Neural cell (in vitro differentiated cells): ENCODE measurements at regions not wholly inside any gene's neighbourhood (a gene's known extent, or its start where the extent isn't known, plus 50 kb on each side); places are given as distances from the start of the nearest gene placed in this dataset.

ENCODE experiments used
- CTCF ChIP-seq: fragments of 450-650 bp; IDR thresholded peaks from 2 replicates; pipeline ENCODE4 v1.5.1; 2014; ENCODE audit warnings: antibody characterized with exemption, mild to moderate bottlenecking, moderate library complexity; ENCODE audit not compliant: poor library complexity, severe bottlenecking
- EP300 ChIP-seq: fragments of 450-650 bp; conservative IDR thresholded peaks from 2 replicates; pipeline ENCODE4 v1.6.1; 2014; ENCODE audit warnings: antibody characterized with exemption, mild to moderate bottlenecking, moderate library complexity; ENCODE audit not compliant: poor library complexity, severe bottlenecking
- EZH2 ChIP-seq: fragments of 200-600, 300-800 bp; shearing (Covaris generic), sonication (generic); IDR thresholded peaks from 2 replicates; pipeline ENCODE4 v1.6.1; 2014; ENCODE audit warnings: antibody characterized with exemption, low read length, borderline replicate concordance, mild to moderate bottlenecking; ENCODE audit not compliant: insufficient read depth, poor library complexity, severe bottlenecking
- MXI1 ChIP-seq: fragments of 450-650 bp; conservative IDR thresholded peaks from 2 replicates; pipeline ENCODE4 v1.6.1; 2014; ENCODE audit warnings: antibody characterized with exemption, mild to moderate bottlenecking; ENCODE audit not compliant: poor library complexity, severe bottlenecking
- POLR2AphosphoS5 ChIP-seq: IDR thresholded peaks from 2 replicates; pipeline ENCODE4 v1.6.1; 2012
- RAD21 ChIP-seq: fragments of 450-650 bp; conservative IDR thresholded peaks from 2 replicates; pipeline ENCODE4 v1.6.1; 2014; ENCODE audit warnings: antibody characterized with exemption, mild to moderate bottlenecking, moderate library complexity
- REST ChIP-seq: IDR thresholded peaks from 2 replicates; pipeline ENCODE4 v1.6.1; 2012; ENCODE audit warnings: borderline replicate concordance
- SMC3 ChIP-seq: fragments of 450-650 bp; conservative IDR thresholded peaks from 2 replicates; pipeline ENCODE4 v1.6.1; 2014; ENCODE audit warnings: antibody characterized with exemption, mild to moderate bottlenecking, moderate library complexity; ENCODE audit not compliant: poor library complexity
- TAF1 ChIP-seq: IDR thresholded peaks from 2 replicates; pipeline ENCODE4 v1.6.1; 2012; ENCODE audit warnings: low read depth

GRCh38 chr18:38491195-38491594 is 925.6 kb upstream of the CELF4 start:
- TF ChIP-seq SMC3 (no peak), REST (no peak), CTCF (no peak), MXI1 (no peak), TAF1 (no peak), EZH2 (no peak), RAD21 (no peak), EP300 (no peak), POLR2AphosphoS5 (no peak)
